H9 (cell line): ENCODE measurements at regions not wholly inside any gene's neighbourhood (a gene's known extent, or its start where the extent isn't known, plus 50 kb on each side); places are given as distances from the start of the nearest gene placed in this dataset.

Experiments
- DNase-seq: peaks from one replicate; pipeline ENCODE4 v3.0.0-alpha.2; 2017
- H2AFZ ChIP-seq: one replicate; pipeline ENCODE4 v1.6.1; 2013; ENCODE audit warnings: mild to moderate bottlenecking, low read length, control low read depth, moderate library complexity
- H2AK5ac ChIP-seq: 2 replicates; pipeline ENCODE4 v1.6.1; 2013; ENCODE audit warnings: low read length, control low read depth, mixed read lengths; ENCODE audit not compliant: insufficient read length
- H2BK120ac ChIP-seq: one replicate; pipeline ENCODE4 v1.6.1; 2013; ENCODE audit warnings: low read depth, mild to moderate bottlenecking, low read length, control low read depth, inconsistent platforms; ENCODE audit not compliant: poor library complexity, severe bottlenecking
- H2BK12ac ChIP-seq: 2 replicates; pipeline ENCODE4 v1.6.1; 2013; ENCODE audit warnings: low read length, control low read depth, mixed read lengths, low read depth; ENCODE audit not compliant: insufficient read length
- H2BK15ac ChIP-seq: 2 replicates; pipeline ENCODE4 v1.6.1; 2013; ENCODE audit warnings: low read depth, low read length, control low read depth
- H2BK20ac ChIP-seq: one replicate; pipeline ENCODE4 v1.6.1; 2013; ENCODE audit warnings: low read depth, mild to moderate bottlenecking, low read length, control low read depth, inconsistent platforms; ENCODE audit not compliant: poor library complexity, severe bottlenecking
- H2BK5ac ChIP-seq: 2 replicates; pipeline ENCODE4 v1.6.1; 2013; ENCODE audit warnings: low read length, control low read depth, mixed read lengths; ENCODE audit not compliant: insufficient read length
- H3K14ac ChIP-seq: 2 replicates; pipeline ENCODE4 v1.6.1; 2013; ENCODE audit warnings: low read length, control low read depth; ENCODE audit not compliant: insufficient read depth
- H3K18ac ChIP-seq: 2 replicates; pipeline ENCODE4 v1.6.1; 2013; ENCODE audit warnings: low read depth, mild to moderate bottlenecking, mixed read lengths, low read length, control low read depth; ENCODE audit not compliant: insufficient read length
- H3K23ac ChIP-seq: 2 replicates; pipeline ENCODE4 v1.6.1; 2013; ENCODE audit warnings: low read length, control low read depth, mixed read lengths, low read depth; ENCODE audit not compliant: insufficient read length
- H3K23me2 ChIP-seq: 2 replicates; pipeline ENCODE4 v1.6.1; 2013; ENCODE audit warnings: low read depth, mild to moderate bottlenecking, mixed read lengths, low read length, control low read depth; ENCODE audit not compliant: insufficient read length, poor library complexity, severe bottlenecking
- H3K27ac ChIP-seq: 2 replicates; pipeline ENCODE4 v1.5.1; 2013; ENCODE audit warnings: low read length, control low read depth, mixed read lengths, low read depth; ENCODE audit not compliant: insufficient read length
- H3K27me3 ChIP-seq: 2 replicates; pipeline ENCODE4 v1.6.1; 2013; ENCODE audit warnings: low read length, control low read depth, inconsistent platforms; ENCODE audit not compliant: insufficient read depth
- H3K4ac ChIP-seq: 2 replicates; pipeline ENCODE4 v1.6.1; 2013; ENCODE audit warnings: low read depth, mild to moderate bottlenecking, control low read depth, inconsistent platforms, low read length, moderate library complexity
- H3K4me1 ChIP-seq: 2 replicates; pipeline ENCODE4 v1.6.1; 2013; ENCODE audit warnings: low read length, control low read depth, inconsistent platforms; ENCODE audit not compliant: insufficient read depth
- H3K4me2 ChIP-seq: 2 replicates; pipeline ENCODE4 v1.6.1; 2013; ENCODE audit warnings: low read length, control low read depth, mixed read lengths; ENCODE audit not compliant: insufficient read length, insufficient read depth
- H3K56ac ChIP-seq: 2 replicates; pipeline ENCODE4 v1.6.1; 2013; ENCODE audit warnings: low read depth, mild to moderate bottlenecking, mixed read lengths, low read length, control low read depth; ENCODE audit not compliant: insufficient read length
- H3K79me1 ChIP-seq: 2 replicates; pipeline ENCODE4 v1.6.1; 2013; ENCODE audit warnings: low read depth, mild to moderate bottlenecking, moderate library complexity, low read length, control low read depth, inconsistent platforms; ENCODE audit not compliant: insufficient read depth, poor library complexity, severe bottlenecking
- H3K79me2 ChIP-seq: 2 replicates; pipeline ENCODE4 v1.6.1; 2013; ENCODE audit warnings: low read length, control low read depth, inconsistent platforms; ENCODE audit not compliant: insufficient read depth
- H3K9ac ChIP-seq: 2 replicates; pipeline ENCODE4 v1.6.1; 2013; ENCODE audit warnings: low read length, control low read depth, mixed read lengths; ENCODE audit not compliant: insufficient read length; ENCODE audit errors: extremely low read depth
- H3K9me3 ChIP-seq: one replicate; pipeline ENCODE4 v1.6.1; 2013; ENCODE audit warnings: low read depth, low read length, inconsistent platforms; ENCODE audit not compliant: control insufficient read depth
- H3T11ph ChIP-seq: one replicate; pipeline ENCODE4 v1.6.1; 2013; ENCODE audit warnings: mild to moderate bottlenecking, low read length, control low read depth, inconsistent platforms
- H4K20me1 ChIP-seq: one replicate; pipeline ENCODE4 v1.6.1; 2013; ENCODE audit not compliant: control insufficient read depth, insufficient read length, insufficient read depth
- H4K5ac ChIP-seq: 2 replicates; pipeline ENCODE4 v1.6.1; 2013; ENCODE audit warnings: low read depth, mild to moderate bottlenecking, mixed read lengths, low read length, control low read depth; ENCODE audit not compliant: insufficient read length
- H4K8ac ChIP-seq: replicated peaks from 2 replicates; pipeline ENCODE4 v1.6.1; 2013; ENCODE audit warnings: low read length, control low read depth, mixed read lengths, low read depth; ENCODE audit not compliant: insufficient read length
- H4K91ac ChIP-seq: 2 replicates; pipeline ENCODE4 v1.6.1; 2013; ENCODE audit warnings: low read depth, mild to moderate bottlenecking, moderate library complexity, mixed read lengths, low read length, control low read depth; ENCODE audit not compliant: insufficient read length
- H3K27ac Mint-ChIP-seq, 3 experiments: 2 replicates in 2 of 3; 3 replicates in 1 of 3; pipeline ENCODE4 v1.8.0; 2020 to 2021; ENCODE audit warnings: mixed read lengths in 3 of 3, mild to moderate bottlenecking in 1 of 3, moderate library complexity in 1 of 3
- H3K27me3 Mint-ChIP-seq: 2 replicates; pipeline ENCODE4 v1.8.0; 2021; ENCODE audit warnings: low read depth, mild to moderate bottlenecking, moderate library complexity, mixed read lengths
- H3K36me3 Mint-ChIP-seq, 3 experiments: 2 replicates in 2 of 3; 3 replicates in 1 of 3; pipeline ENCODE4 v1.8.0; 2020 to 2021; ENCODE audit warnings: low read depth in 3 of 3, mixed read lengths in 3 of 3; ENCODE audit not compliant: insufficient read depth in 1 of 3
- H3K4me1 Mint-ChIP-seq, 2 experiments: 2 replicates each; pipeline ENCODE4 v1.8.0; 2020; ENCODE audit warnings: mixed read lengths in 2 of 2
- H3K4me3 Mint-ChIP-seq, 2 experiments: 2 replicates in 1 of 2; 3 replicates in 1 of 2; pipeline ENCODE4 v1.8.0; 2020 to 2021; ENCODE audit warnings: mild to moderate bottlenecking in 2 of 2, mixed read lengths in 2 of 2, moderate library complexity in 1 of 2
- H3K9me3 Mint-ChIP-seq, 2 experiments: 2 replicates in 1 of 2; 3 replicates in 1 of 2; pipeline ENCODE4 v1.8.0; 2020; ENCODE audit warnings: mild to moderate bottlenecking in 2 of 2, mixed read lengths in 2 of 2, moderate library complexity in 1 of 2
- CTCF ChIP-seq: fragments of 200-600 bp; sonication (generic); conservative IDR thresholded peaks from 3 replicates; pipeline ENCODE4 v1.8.0; 2021; ENCODE audit warnings: antibody characterized with exemption, mild to moderate bottlenecking
- WGBS: extraction: QIAGEN DNeasy Blood & Tissue Kit; methylation state at CpG from one replicate; pipeline ENCODE4 v1.1.7; 2013; ENCODE audit warnings: missing lambda C conversion rate, low lambda C conversion rate, mixed read lengths; ENCODE audit not compliant: insufficient read length; ENCODE audit errors: extremely low coverage; 5-methylcytosine and 5-hydroxymethylcytosine counted together

- Mint-ChIP-seq H3K4me1 (peaks cover 4% of the 10 kb centered on the region in 2 experiments; a peak in 3 of 4 replicates), H3K36me3 (peaks cover 0 to under 1% (median 0%) of the 10 kb centered on the region in 3 experiments; a peak in 1 of 7 replicates), H3K9me3 (no peaks in the 10 kb centered on the region), H3K27me3 (no peaks in the 10 kb centered on the region), H3K27ac (no peak overlapping the region), H3K4me3 (no peak overlapping the region)
- no peak overlapping the region for H3K9ac ChIP-seq
- no peak overlapping the region for H4K5ac ChIP-seq
- no peak overlapping the region for H4K91ac ChIP-seq
- no peak overlapping the region for H4K8ac ChIP-seq
- no peak overlapping the region for H3T11ph ChIP-seq
- DNase-seq = no peak
- no peak overlapping the region for H2BK20ac ChIP-seq
- H3K14ac ChIP-seq = no peak overlapping the region
- no peak overlapping the region for H2BK5ac ChIP-seq
- no peaks in the 10 kb centered on the region for H3K79me1 ChIP-seq
- no peak overlapping the region for H2AFZ ChIP-seq
- H3K27ac ChIP-seq = no peak overlapping the region
- H2BK15ac ChIP-seq = no peak overlapping the region
- TF ChIP-seq CTCF = no peak
- no peak overlapping the region for H3K4ac ChIP-seq
- H2BK120ac ChIP-seq = no peak overlapping the region
- H3K23me2 ChIP-seq = no peaks in the 10 kb centered on the region
- no peak overlapping the region for H3K4me2 ChIP-seq
- H3K79me2 ChIP-seq = no peaks in the 10 kb centered on the region
- H3K23ac ChIP-seq = no peak overlapping the region
- H2BK12ac ChIP-seq = no peak overlapping the region
- H3K9me3 ChIP-seq = no peaks in the 10 kb centered on the region
- H3K56ac ChIP-seq = no peak overlapping the region
- no peaks in the 10 kb centered on the region for H4K20me1 ChIP-seq
- H3K27me3 ChIP-seq = no peaks in the 10 kb centered on the region
- H3K18ac ChIP-seq = no peak overlapping the region
- WGBS = no CpG with 5 or more reads among the region's 1 CpG
- H2AK5ac ChIP-seq = no peak overlapping the region
- no peaks in the 10 kb centered on the region for H3K4me1 ChIP-seq
Measured at GRCh38 chr1:192937128-192937527, 122.0 kb downstream of the UCHL5 start.
